HG03196 (cell line): ENCODE measurements at regions not wholly inside any gene's neighbourhood (a gene's known extent, or its start where the extent isn't known, plus 50 kb on each side); places are given as distances from the start of the nearest gene placed in this dataset.

Experiments
- ATAC-seq: cut with Tn5 transposase; IDR thresholded peaks from one replicate; pipeline ENCODE4 v1.9.1; 2021; ENCODE audit not compliant: unreplicated experiment

DNA sequence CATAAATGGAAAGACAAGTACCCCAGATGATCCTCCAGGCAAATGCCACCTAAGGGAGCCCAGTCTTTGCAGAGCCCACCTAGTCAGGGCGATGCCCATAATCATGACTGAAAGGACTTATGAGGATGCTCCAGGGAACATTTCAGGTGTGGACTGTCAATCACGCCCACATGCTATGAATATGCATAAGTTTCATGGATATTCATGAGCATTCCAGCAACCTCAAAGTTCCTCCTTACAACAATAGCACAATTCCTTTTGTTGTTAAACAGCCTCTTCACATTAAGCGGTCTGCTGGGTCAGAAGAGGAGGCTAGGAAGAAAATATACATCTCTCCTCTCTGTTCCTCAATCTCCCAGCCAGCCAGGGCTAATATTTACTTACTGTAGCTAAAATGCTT lies 161.6 kb downstream of the C5orf15 start:
- ATAC-seq = no peak

DNA sequence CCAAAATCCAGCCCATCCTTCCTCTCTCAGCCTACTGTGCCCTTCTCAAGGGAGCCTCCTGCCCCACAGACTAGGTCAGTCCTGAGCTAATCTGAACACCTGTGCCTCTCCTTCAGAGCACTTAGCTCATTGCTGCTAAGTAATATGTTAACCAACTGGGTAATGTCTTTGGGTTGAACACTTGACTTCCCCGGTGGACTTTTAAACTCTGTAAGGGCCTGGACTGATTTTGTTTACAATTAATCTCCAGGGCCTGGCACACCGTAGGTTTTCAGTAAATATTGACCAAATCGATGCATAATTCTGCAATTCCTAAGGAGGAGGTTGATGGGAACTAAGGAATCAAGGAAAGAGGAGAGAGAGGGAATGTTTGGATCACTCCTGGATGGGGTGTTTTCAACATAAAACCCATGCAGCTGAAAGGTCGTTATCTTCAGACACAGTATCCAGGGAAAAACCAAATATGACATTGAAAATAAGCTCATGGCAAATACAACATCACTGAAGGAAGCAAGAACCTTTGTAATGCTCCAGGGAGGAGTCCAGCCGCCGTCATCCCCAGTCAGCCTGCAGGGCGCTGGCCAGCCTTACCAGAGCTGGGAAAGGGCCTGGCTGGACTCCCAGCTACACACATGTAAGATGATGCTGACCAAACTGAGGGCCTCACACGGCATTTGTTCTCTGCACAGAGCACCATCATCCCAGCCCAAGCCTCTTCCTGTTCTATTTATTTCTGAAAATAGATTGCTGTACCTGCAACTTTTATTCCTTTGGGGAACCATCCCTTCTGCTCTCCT lies 166.3 kb downstream of the C5orf15 start:
- ATAC-seq = no peak

DNA sequence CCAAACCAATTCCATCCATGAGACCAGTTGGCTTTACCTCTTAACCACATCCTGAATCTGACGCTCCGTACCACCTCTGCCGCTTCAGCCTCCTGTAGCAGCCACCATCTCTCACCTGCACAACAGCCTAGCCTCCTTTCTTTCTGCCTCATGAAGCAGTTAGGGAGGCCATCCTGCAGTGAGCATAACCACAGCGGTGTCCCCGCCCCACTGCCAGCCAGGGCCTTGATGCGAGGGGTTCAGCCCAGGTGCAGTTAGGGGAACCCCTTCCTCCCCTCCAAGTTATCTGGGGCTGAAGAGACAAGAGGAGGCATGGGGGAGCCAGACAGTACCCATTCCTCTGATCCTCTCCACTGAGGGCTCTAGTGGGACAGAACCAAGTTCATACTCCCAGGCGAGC lies 167.0 kb downstream of the C5orf15 start:
- no peak for ATAC-seq

DNA sequence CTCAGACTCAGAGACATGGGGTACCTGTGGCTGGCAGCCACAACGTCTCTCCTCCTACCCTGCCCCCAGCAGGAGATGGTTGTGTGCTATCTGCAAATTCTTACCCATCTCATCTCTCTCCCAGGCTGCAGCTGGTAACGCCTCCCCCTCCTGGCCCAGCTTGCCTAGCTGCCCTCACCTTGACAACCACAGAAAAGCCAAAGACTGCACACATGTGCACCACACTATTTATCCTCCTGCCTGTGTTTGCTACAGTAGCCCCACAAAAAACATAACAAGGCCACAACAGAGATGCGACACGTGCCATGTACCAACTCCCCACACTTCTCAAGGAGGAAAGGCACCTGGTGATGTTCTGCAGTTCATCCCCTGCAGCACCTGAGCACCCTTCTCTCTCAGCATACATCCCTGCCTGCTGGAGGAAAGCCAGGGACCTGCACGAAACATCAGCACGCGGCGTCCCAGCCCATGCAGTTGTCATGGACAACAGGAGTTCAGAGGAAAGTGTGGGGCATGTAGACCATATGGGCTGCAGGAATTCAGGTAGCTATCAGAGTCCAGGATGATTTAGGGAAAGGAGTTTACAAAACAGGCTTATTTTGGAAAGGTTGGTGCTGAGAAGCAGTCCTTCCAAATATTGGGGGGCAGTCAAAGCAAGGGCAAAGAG lies 168.7 kb downstream of the C5orf15 start:
- no peak for ATAC-seq

DNA sequence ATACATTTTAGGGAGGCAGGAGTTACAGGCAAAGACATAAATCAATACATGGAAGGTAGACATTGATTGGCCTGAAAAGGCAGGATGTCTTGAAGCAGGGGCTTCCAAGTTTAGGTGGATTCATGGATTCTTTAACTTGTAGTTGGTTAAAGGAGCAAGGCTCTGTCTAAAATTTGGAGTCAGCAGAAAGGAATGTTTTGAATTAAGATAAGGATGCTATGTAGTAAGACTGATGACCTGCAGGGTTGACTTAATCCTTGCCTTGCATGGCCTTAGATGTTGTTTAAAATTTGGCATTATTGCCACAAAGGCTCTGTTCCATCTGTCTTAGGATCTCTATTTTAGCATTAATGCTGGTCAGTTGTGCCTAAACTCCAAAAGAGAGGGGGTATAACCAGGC lies 171.3 kb downstream of the C5orf15 start:
- no peak for ATAC-seq

DNA sequence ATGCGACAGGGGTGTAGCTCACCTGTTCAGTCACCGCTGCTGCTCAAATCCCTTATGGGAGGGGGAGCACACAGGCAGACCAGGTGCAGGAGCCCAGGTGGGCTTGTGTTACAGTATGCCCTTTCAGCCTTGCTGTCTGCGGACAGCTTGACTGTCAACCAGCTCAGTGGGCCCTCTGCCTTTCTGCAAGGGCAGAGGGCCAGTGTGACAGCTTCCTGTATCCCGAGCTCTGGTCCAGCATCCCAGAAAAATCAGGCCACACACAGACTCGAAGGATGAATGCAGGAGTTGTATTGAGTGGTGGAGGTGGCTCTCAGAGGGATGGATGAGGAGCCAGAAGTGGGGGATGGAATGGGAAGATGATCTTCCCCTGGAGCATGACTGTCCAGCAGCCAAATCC lies 172.2 kb downstream of the C5orf15 start:
- ATAC-seq = no peak

DNA sequence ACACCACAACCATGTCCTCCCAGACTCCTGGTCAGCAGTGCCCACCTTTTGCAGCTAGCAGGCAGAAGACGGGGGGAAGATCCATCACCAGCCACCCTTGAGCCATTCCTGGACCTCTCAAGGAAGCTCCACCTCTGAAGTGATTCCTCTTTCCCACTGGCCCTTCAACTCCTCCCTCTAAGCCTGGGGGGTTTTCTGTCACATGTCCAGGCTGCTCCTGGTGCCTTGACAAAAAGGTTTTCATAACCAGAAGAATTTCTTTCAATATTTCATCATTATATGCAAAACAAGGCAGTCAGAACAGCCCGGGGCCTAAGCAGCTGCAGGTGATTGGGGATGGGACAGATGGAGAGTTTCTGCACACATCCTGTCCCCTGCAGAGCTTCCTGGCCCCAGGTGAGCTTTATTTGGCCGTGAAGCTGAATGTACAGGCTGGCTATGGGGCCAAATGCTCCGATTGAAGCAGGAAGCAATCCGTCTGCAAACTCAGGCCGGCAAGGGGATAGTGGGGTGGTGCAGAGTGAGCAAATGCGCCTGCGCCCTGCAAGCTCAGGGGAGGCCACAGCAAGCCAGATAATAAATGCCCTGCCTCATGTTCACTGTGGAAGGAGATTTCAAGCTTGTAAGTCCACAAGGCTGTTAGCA lies 173.5 kb downstream of the C5orf15 start:
- no peak for ATAC-seq

DNA sequence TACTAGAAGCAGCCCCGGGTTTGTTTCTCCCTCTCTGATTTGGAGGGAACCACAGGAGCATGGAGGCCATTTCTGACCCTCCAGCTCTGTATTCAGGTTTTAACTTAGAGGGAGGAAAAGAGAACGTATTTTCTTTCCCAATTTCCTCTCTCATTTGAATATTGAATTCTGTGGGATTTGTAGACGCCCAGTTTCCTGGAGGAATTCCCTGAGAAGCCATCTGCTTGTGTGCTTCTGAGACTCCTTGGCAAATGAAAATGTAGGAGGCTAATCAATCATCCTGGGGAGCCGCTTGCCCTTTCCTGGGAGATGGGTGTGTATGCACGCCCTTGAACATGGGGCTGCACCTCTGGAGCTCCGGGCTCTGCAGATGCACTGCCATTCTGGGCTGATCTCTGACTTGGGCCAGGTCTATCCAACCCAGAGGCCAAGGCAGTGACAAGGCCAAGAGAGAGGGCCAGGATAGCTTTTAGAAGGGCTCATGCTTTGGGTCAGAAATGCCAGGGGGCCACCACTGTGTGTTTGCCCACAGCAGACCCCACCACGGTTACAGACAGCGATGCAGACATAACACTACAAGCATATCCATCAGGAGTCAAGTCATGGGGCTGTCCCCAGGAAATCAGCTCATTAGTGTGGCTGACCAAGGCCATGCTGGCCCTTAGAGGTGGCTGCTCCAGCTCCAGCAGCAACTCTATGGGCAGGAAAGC lies 174.5 kb downstream of the C5orf15 start:
- no peak for ATAC-seq

DNA sequence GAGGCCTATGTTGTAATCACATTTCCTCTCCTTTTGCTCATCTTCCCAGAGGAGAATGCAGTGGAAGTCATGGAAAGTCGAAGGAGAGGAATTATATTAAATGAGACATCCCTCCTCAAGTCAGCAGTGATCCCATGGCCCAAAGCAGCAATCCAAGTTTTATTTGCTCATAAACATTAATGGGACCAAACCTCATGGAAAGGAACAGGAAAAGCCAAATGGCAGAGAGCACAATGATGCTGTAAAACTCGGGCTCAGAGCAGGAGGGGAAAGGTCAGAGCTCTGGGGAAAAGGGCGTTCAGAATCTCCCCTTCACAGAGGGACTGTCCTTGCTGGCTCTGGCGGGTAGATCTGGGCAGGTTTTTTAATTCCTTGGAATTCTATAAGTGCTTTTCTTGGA lies 175.8 kb downstream of the C5orf15 start:
- ATAC-seq = no peak

DNA sequence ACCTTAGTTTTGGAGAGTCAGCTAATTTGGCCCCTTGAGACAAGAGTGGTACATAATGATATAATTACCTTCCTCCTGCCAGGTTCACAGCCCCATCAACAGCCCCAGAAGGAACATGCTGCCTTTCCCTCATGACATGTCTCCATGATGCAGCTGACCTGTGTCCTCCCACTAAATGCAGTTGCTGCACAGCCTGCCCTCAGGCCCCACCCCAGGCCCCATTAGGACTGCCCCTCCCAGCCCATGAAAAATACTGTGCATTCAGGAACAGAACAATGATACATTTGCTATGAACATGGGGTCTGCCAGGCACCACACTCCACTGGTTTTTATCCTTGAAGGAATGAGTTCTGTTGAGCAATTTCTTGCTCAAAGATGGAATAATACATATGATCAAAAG lies 176.4 kb downstream of the C5orf15 start:
- no peak for ATAC-seq

DNA sequence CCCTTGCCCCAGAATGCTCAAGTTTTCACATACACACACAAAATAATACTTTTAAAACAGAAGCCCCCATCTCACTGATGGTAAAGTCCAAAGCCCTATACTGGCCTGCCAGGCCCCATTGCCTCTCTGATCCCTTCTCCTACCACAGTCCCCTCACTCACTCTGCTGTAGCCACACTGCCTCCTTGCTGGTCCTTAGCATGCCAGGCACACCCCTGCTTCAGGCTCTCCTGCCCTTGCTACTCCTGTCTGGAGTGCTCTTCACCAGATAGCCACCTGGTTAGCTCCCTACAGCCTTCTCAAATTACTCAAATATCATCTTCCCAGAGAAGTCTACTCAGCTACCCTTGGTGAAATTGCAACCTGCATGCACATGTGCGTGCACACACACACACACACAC lies 177.5 kb downstream of the C5orf15 start:
- no peak for ATAC-seq

DNA sequence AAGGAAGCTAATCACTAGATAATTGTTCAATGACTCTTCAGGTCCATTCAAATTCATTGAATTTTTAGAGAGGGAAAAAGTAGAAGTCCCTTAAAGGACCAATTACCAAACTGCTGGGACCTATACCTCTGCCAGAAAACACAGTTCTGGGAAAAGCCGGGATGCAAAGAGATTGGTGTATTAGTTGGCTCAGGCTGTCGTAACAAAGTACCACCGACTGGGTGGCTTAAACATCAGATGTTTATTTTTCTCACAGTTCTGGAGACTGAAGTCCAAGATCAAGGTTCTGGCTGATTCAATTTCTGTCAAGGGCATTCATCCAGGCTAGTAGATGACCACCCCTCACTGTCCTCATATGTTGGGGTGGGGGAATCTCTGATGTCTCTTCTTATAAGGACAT lies 177.1 kb upstream of the FSTL4 start:
- no peak for ATAC-seq

DNA sequence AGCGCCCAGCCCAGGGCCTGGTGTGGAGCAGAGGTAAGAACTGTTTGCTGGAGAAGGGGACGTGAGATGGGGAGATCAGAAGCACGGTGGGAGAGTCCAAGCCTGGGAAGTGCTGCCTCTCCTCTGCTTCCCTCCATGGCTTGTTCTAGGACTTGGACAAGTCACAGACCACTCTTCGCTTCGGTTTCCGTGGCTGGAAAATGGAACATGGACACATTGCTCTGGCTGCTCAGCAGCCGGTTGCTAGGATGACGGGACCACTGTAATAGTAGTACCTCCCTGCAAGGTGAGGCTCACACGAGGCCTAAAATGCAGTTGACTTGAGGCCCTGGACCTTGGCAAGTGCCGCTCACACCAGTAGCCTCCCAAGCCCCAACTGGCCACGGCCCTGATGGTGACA lies 175.8 kb upstream of the FSTL4 start:
- no peak for ATAC-seq

DNA sequence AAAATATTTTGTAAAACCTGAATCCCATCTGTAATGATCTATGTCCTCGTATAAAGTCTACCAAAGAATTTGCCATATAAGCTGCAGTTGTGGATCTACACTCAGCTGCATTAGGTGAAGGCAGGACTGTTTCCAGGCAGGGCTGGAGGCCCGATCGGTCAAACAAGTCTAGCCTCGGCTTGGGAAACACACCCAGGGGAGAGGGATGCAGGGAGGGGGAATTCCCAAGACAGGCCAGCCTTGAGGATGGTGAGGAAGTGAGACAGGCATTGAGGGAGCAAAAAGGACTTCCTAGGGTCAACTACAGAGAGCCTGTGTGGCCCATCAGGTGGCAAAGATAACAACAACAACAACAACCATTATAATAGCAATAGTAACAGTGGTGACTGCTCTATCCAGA lies 174.1 kb upstream of the FSTL4 start:
- no peak for ATAC-seq

DNA sequence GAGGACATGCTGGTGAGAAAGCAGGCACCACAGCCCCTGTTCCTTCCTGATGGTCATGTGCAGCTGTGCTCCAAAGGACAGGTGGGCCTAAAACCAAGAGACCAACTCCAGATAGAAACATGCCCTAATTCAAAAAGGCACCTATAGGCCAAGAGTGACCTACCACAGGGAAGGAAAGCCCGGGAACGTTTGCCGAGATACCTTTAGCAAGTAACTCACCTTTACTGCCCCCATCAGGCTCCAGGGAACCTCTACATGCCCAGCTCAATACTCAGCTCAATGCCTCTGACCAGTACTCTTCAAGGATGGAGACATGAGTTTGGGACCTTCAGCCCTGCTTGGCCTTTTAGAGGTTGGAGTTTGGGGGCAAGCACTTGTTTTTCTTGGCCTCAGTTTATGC lies 172.8 kb upstream of the FSTL4 start:
- ATAC-seq = no peak

DNA sequence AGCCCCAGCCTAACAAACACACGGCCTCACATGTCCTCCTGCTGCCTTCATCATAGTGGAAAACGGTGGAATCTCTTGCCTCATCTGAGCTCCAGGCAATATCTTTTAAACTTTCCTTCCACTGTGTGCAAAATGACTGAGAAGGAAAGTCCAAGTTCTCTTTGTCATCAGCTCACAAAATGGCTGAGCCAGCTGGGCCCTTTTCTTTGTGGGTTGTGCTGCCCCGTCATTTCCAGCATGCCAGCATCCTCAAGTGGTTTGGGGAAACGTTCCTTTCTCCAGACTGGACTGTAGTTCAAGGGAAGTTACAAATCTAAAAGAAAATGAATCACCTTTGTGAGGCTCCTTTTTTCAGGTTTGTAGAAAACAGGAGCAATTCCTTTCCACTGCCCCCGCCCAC lies 171.1 kb upstream of the FSTL4 start:
- ATAC-seq = no peak

DNA sequence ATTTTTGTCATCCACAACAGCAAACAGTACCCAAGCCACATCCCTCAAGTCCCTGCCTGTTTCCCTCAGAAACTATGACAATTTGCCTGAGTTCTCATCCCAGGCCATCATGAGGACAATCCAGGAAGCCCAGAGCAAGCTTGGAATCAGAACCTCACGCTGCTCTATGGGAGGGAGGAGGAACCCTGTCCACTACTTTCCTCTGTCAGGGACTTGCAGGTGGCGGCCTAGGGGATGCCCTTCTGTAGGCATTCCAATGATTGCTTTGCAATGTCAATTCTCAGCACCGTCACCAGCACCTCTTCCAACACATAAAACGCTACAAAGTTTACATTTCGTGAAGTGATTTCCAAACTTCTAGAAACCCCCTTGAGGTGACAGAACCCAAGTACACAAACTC lies 170.4 kb upstream of the FSTL4 start:
- ATAC-seq = no peak

DNA sequence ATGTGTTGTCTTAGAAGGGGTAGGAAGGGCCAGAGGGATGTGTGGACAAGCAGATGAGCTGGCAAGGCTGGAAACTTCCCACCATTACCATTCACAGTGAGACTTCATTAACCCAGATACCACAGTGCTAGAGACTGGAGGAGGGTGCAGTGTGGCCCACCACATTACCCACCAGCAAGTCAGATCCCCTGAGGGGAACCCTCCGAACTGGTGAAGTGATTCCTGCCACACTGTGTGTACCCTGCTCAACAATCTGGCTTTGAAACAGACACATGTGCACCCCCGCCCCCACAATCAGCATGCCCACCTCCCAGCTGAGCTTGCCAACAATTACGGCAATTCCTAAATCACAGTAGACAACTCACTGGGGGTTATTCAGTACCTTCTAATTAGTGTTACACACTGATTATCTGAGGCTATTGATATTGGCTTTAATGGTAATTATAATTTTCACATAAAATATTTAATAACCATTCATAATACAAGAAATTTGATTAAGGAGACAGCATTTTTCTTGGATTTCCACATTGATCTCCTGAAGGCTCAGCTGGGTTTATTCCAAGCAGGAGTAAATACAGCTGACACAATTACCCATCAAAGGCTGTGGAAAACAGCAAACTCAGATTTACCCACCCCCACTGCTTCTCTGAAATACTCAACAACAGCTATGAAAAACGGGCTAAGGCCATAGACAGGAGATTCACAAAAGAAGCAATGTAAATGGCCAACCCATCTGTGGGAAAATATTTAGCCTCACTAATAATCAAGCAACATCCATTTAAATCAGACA lies 169.3 kb upstream of the FSTL4 start:
- ATAC-seq = no peak

DNA sequence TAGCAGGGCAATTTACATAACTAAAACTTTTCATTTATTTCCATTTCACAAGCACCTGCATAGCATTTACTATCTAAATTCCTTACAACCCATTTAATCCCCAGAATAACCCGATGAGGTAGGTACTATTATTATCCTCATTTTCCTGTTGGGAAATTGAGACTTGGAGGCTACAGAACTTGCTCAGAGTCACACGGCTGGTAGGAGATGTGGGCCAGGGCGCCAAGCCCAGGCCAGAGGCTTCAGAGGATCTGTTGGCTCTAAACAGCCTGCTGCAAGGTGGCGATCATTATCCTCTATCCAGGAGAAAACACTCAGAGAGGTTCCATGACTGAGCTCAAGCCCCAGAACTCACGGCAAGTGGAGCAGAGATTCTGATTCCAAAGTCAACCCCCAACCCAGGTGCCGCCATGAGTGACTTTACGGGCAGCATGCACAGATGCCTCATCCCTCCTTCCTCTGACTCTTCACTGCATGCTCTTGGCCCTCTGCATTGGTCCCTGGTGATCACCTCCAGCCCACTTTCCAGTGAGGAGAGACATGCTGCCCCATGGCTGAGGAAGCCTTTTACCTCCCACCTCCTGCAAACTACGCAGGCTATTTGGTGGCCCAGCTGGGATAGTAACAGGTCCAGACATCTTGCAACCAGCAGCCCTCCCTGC lies 168.4 kb upstream of the FSTL4 start:
- ATAC-seq = no peak

DNA sequence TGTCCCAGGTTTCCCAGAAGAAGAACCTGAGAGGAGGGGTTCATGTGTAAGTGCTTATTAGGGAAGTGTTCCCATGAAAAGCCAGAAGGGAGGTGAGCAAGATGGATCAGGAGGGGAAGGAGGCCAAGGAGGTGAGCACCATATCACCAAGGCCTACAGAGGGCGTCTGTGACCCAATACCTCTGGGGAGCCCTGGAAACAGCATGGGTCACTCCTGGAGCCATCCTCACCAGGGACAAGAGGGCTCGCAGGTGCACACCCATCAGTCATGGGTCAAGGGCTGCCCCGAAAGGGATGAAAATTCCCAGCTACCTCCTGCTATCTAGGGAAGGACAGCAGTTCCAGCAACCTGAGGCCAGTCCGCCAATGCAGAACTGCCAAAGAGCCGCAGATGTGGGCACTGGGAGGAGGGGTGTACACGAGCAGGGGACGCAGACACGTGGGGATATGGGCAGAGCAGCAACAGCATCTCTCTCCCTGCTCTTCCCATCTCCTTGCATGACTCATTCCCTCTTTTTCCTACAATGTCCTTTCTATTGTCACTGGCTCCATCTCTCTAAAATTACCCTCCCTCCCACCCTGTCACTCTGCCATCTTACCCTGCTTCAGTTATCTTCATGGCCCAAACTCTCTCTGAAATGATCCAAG lies 167.6 kb upstream of the FSTL4 start:
- ATAC-seq = no peak
